OCI-M1 (cell line): ENCODE measurements at regions not wholly inside any gene's neighbourhood (a gene's known extent, or its start where the extent isn't known, plus 50 kb on each side); places are given as distances from the start of the nearest gene placed in this dataset.
"Not testable (repeated sequence)": the region's sequence is repeated elsewhere in the genome, so short reads cannot be mapped to it uniquely, and the experiment has no call there.

Source experiments
- DNase-seq: peaks from one replicate; lab custom pipeline; 2025; lab: John Stamatoyannopoulos, UW

GRCh38 chr3:5545719-5546118 lies 358.2 kb downstream of the EDEM1 start:
- no peak for DNase-seq

DNA sequence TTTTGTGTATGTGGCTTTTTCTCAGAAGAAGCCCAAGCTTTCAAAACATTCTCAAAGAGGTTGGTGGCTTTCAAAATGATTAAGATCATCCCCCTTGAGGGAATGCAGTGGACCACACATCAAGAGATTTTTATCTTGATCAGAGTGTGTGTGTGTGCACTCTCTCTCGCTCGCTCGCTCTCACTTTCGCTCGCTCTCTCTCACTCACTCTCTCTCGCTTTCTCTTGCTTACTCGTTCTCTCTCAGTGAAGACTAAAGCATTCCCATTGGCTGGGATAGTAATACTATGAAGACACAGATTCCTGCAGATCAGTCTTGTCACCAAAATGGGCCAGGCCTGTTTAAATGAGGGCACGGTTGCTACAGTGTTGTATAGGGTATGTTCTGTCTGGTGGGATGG lies 365.7 kb downstream of the EDEM1 start:
- no peak for DNase-seq

DNA sequence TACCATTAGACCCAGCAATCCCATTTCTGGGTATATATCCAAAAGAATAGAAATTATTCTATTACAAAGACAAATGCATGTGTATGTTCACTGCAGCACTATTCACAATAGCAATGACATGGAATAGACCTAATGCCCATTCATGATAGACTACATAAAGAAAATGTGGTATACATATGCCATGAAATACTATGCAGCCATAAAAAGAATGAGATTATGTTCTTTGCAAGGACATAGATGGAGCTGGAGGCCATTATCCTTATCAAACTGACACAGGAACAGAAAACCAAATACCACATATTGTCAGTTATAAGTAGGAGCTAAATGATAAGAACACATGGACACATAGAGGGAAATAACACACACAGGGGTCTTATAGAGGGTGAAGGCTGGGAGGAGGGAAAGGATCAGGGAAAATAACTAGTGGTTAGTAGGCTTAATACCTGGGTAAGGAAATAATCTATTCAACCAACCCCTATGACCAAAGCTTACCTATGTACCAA lies 366.8 kb downstream of the EDEM1 start:
- DNase-seq: peak; percentile 65

DNA sequence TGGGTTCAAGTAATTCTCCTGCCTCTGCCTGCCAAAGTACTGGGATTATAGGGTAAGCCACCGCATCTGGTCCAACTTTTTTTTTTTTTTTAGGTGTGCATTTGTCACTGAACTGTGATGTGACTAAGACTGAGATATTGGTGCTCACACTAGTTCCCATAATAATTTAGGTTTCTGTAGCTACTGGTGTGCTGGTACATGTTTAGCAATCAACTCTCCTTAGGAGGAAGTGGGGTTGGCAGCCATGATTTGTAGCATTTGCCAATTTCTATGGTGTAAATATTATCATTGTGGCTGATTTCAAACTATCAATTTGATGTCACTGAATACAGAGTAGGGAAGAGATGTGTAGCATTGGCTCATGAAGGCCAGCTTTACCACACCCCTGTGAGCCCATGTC lies 372.7 kb downstream of the EDEM1 start:
- peak; percentile 41 for DNase-seq

GRCh38 chr3:5563537-5564277 lies 376.2 kb downstream of the EDEM1 start:
- DNase-seq: peak; percentile 94

- no peak for DNase-seq
Observed at GRCh38 chr3:5564278-5564666, 376.8 kb downstream of the EDEM1 start.

DNA sequence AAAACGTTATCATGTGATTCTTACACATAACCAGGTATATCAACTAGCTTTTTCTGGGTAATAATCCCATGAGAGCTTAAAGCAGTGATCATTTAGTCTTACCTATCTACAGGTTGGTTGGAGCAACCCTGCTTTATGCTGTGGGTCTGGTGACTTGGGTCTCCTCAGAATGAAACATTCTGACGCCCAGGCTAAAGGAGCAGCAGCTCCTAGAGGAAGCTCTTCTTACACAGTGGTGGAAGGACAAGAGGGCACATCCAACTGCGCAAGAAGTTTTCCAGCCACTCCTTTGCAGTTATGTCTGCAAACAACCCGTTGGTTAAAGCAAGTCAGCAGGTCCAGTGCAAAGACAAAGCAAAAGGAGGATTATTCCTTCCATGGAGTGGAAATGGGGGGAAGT lies 377.5 kb downstream of the EDEM1 start:
- peak; percentile 77 for DNase-seq

DNA sequence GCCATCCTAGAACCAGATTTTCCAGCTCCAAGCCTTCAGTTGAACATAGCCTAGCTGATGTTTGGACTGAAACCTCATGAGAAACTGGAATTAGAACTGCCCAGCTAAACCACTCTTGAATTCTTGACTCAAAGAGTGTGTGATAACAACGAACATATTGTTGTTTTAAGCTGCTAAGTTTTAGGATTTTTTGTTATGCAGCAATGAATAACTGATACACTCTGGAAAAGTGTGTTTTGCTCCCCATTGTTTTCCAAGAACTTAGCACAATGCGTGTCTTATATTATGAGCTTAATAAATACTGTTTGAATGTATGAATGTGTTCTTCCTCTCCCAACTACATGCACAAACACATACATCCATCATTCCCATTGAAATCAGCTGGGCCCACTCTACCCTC lies 379.6 kb downstream of the EDEM1 start:
- DNase-seq: no peak

DNA sequence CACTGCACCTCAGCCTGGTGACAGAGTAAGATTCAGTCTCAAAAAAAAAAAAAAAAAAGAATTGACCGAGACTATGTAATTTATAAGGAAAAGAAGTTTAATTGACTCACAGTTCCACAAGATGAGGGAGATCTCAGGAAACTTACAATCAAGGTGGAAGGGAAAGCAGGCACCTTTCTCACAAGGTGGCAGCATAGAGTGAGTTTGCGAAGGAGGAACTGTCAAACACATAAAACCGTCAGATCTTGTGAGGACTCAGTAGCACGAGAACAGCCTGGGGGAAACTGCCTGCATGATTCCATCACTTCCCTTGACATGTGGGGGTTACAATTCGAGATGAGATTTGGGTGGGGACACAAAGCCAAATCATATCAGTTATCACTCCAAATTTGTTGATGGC lies 380.9 kb downstream of the EDEM1 start:
- DNase-seq: peak; percentile 53

DNA sequence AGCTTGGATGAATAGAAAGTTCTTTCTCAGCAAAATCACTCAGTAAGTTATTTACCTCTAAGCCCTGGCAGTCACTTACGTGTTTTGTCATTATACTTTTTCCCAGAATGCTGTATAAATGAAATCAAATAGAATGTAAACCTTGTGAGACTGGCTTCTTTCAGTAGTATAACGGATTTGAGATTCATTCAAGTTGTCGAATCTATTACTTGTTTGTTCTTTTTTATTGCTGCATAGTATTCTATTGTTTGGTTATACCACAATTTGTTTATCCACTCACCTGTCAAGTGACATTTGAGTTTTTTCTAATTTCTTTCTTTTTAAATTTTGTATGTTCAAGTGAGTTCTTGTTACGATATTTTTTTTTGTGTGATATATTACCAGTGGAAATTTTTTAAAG lies 381.6 kb downstream of the EDEM1 start:
- no peak for DNase-seq

DNA sequence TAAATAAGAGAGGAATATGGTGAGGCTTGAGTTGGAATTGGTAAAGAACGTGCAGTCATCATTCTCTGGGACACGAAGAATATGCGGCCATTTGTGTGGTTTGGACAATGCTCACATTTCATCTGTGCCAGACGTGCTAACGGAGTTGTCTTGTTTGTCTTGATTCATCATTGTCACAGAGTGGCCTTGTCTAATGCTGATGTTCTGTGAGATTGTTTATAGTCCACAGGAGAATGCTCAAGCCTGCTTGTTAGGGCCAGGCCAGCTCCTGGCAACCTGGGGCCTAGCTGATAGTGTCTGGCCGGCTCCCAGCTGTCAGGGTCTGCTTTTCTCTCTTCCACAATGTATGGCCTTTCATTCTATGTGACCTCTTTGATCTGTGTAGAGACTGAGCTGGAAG lies 384.7 kb downstream of the EDEM1 start:
- DNase-seq: no peak

- no peak for DNase-seq
Observed at GRCh38 chr3:5576277-5577011, 388.9 kb downstream of the EDEM1 start.

- DNase-seq: no peak
Observed at GRCh38 chr3:5579139-5579602, 391.7 kb downstream of the EDEM1 start.

DNA sequence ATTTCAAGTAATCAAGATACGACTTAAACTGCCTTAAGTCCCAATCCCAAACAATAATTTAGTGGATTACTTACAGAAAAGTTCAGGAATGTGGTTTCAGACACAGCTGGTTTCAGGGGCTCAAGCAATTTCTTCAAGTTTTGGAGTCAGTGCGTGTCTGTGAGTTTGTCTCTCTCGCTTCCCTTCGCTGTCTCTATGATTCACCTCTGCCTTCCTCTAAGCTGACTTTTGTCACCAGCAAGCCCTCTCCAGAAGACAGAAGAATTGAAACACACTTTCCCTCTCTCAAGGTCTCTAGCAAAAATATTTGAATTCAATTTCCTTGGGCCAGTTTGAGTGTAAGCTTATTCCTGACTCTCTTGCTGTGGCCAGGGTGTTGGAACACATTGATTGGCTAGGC lies 392.4 kb downstream of the EDEM1 start:
- DNase-seq: no peak

DNA sequence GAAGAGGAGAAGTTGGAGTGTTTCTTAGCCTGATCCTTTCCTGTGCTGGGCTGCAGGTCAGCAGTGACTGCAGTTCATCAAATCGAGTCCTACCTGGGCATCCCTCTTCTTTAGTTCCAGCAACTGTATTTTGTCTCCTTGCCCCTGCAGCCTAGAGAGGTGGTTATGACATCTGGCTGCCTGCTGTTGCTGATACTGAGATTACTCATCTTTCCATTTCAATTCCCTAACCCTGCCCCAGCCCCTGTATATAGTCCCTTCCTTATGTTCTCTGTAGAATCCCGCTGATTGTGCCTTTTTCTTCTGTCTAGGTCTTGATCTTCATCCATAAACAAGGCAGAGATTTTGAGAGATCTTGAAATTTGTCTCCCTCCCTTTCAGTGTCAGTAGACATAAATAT lies 393.3 kb downstream of the EDEM1 start:
- DNase-seq: no peak

DNA sequence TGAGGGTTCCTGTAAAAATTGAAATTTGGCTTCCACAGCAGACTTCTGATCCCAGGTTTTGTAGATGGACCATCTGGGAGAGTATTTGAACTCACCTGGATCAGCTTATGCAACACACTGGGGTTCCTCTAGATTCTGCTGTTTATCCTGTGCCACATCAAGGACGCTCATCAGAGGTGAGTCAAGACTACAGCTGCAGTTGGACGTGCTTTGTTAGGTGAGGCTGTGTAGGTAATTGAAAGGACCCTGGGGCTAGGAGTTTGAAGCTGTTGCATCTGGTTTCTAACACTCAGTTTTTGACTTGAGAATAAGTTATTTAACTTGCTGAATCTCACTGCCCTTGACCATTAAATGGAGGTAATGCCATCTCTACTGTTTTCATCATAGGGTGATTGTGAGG lies 394.2 kb downstream of the EDEM1 start:
- DNase-seq: no peak

GRCh38 chr3:5583920-5584319 lies 396.4 kb downstream of the EDEM1 start:
- DNase-seq: peak; percentile 30

DNA sequence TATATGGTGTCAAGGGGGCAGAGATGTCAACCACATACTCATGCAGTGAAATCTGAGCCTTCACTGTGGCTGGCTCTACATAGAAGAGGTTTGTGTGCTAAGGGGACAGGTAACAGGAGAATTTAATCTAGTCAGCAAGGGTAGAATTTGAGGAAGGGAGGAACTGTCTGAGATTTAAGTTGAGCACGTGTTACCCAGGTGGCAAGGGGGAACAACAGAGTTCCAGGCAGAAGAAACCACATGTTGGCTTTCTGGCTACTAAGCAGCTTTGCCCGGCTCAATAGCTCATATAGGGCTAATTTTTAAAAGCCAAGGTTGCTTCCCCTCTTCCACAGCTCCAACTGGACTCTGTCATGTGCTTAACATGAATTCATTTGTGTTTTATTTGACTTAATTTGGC lies 397.6 kb downstream of the EDEM1 start:
- DNase-seq: no peak

DNA sequence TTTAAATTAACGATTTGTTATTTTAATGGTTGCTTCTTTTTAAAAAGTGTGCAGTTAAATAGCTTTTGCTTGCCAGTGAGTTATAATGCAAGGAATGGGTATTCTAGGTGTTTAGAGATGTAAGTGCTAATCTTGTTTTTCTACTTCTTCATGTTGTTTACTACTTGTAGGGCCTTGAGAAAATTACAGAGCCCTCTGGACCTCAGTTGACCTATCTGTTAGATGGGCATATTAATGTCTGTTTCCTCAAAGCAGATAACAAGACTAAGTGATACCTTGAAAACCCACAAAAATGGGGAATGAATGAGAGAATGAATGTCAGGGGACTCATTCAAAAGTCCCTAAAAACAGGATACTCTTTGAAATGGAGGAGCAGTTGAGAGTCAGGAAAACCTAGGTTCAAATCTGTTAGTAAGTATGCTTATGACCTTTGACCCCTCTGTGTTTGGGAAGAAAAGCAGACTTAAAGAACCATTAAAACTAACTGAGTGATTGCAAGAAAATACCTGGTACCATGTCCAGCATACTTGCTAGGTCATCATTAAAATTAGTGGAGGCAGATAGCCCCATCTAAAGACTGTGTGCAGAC lies 419.5 kb downstream of the EDEM1 start:
- DNase-seq: no peak

- DNase-seq: peak; percentile 41
Observed at GRCh38 chr3:5607581-5607980, 420.1 kb downstream of the EDEM1 start.

GRCh38 chr3:5608971-5609370 lies 421.5 kb downstream of the EDEM1 start:
- not testable (repeated sequence) for DNase-seq

DNA sequence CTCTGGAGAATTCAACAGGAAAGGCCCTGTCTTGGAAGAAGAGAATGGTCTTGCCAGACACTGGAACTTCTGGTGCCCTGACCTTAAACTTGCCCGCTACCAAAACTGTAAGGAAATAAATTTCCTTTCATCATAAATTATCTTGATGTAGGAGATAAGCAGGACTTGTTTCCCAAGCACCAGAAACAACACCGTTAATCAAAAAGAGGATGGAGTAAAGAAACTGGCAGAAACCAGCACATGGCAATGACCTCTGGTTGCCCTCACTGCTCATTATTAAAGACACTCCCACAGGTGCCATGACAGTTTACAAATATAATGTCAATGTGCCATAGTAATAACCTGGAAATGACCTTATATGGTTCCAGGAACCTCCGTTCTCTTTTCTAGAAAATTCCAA lies 426.1 kb downstream of the EDEM1 start:
- DNase-seq: no peak

- DNase-seq: no peak
Observed at GRCh38 chr3:5616873-5617272, 429.4 kb downstream of the EDEM1 start.
